ENCODE measurements at regions not wholly inside any gene's neighbourhood (a gene's known extent, or its start where the extent isn't known, plus 50 kb on each side); places are given as distances from the start of the nearest gene placed in this dataset.
"Not testable (repeated sequence)": the region's sequence is repeated elsewhere in the genome, so short reads cannot be mapped to it uniquely, and the experiment has no call there.

DNA sequence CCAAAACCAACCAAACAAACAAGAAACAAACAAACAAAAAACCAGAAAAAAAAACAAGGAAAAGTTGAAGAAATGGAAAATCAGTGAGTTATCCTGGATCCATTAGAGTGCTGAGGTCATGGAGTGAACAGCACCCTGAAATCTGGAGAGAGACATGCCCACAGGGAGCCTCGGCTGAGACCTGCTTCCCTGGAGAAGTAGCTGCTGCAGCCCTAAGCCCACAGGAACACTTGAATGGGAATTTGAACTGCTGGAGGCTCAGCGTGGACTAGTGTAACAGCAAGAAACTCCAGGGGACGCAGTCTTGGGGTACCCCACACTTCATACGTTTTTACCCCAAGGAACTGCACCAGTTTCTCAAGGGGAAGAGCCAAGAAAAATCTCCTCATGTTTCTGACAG, 144.1 kb upstream of the UBE3A start:
- Histone ChIP-seq H3K4me3 (no peak overlapping the region), H3K27ac (no peak overlapping the region), H3K27me3 (no peaks in the 10 kb centered on the region), H3K4me1 (no peaks in the 10 kb centered on the region), H3K36me3 (no peaks in the 10 kb centered on the region), H3K9me3 (peaks cover 9 to 28% of the 10 kb centered on the region in 2 donors)
- intact Hi-C loops (cut with DNase I; ENCODE audit: low total_unique reads): loop anchor here (10.0 kb wide), 1 partner anchor 1902 kb away; no protein-coding TSS in a partner anchor
- no peak for DNase-seq (ENCODE audit: low spot score in 2 of 2)
- TF ChIP-seq, protein P1, sequence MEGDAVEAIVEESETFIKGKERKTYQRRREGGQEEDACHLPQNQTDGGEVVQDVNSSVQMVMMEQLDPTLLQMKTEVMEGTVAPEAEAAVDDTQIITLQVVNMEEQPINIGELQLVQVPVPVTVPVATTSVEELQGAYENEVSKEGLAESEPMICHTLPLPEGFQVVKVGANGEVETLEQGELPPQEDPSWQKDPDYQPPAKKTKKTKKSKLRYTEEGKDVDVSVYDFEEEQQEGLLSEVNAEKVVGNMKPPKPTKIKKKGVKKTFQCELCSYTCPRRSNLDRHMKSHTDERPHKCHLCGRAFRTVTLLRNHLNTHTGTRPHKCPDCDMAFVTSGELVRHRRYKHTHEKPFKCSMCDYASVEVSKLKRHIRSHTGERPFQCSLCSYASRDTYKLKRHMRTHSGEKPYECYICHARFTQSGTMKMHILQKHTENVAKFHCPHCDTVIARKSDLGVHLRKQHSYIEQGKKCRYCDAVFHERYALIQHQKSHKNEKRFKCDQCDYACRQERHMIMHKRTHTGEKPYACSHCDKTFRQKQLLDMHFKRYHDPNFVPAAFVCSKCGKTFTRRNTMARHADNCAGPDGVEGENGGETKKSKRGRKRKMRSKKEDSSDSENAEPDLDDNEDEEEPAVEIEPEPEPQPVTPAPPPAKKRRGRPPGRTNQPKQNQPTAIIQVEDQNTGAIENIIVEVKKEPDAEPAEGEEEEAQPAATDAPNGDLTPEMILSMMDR (IDR thresholded peaks at IDR 0.05): no peak
- TF ChIP-seq POLR2A (IDR thresholded peaks at IDR 0.05): no peak
- no peak for TF ChIP-seq POLR2AphosphoS5 (IDR thresholded peaks at IDR 0.05)

DNA sequence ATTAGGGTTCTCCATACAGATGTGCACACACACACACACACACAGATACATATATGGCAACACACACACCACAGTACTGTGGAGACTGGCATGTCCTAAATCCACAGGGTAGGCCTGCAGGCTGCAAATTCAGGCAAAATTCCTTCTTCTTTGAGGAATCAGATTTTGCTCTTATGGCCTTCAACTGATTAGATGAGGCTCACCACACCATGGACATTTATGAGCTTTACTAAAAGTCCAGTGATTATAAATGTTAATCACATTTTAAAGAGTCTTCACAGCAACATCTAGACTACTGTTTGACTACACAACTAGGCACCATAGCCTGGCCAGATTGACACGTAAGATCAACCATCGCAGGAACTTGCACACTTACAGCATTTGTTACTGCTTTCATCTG, 140.3 kb upstream of the UBE3A start:
- H3K27me3 ChIP-seq: no peaks in the 10 kb centered on the region
- no peaks in the 10 kb centered on the region for H3K4me1 ChIP-seq
- TF ChIP-seq POLR2A (IDR thresholded peaks at IDR 0.05) (no peak), POLR2AphosphoS5 (IDR thresholded peaks at IDR 0.05) (no peak)
- TF ChIP-seq, protein P1 (IDR thresholded peaks at IDR 0.05): no peak
- intact Hi-C loops (cut with DNase I; ENCODE audit: low total_unique reads): no loop called here
- H3K4me3 ChIP-seq: no peak overlapping the region
- H3K36me3 ChIP-seq: no peaks in the 10 kb centered on the region
- no peak overlapping the region for H3K27ac ChIP-seq
- peaks cover 3 to 10% of the 10 kb centered on the region in 2 donors for H3K9me3 ChIP-seq
- no peak for DNase-seq (ENCODE audit: low spot score in 2 of 2)

DNA sequence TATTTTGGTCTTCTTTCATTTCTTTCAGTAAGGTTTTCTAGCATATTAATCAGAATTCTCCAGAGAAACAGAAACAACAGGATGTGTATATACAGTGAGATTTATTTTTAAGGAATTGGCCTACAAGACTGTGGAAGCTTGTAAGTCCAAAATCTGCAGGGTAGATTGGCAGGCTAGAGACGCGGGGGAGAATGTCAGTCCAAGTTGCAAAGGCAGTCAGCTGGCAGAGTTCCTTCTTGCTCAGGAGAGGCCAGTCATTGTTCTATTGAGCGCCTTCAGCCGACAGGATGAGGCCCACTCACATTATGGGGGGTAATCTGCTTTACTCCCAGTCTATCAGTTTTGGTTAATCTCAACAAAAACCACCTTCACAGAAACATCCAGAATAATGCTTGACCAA, 133.4 kb upstream of the UBE3A start:
- no peak for TF ChIP-seq POLR2AphosphoS5 (IDR thresholded peaks at IDR 0.05)
- TF ChIP-seq, protein P1 (IDR thresholded peaks at IDR 0.05): no peak
- Histone ChIP-seq H3K27ac (no peak overlapping the region), H3K4me3 (no peak overlapping the region), H3K36me3 (no peaks in the 10 kb centered on the region), H3K9me3 (no peaks in the 10 kb centered on the region), H3K27me3 (no peaks in the 10 kb centered on the region), H3K4me1 (no peaks in the 10 kb centered on the region)
- intact Hi-C loops (cut with DNase I; ENCODE audit: low total_unique reads): no loop called here
- no peak for DNase-seq (ENCODE audit: low spot score in 2 of 2)

DNA sequence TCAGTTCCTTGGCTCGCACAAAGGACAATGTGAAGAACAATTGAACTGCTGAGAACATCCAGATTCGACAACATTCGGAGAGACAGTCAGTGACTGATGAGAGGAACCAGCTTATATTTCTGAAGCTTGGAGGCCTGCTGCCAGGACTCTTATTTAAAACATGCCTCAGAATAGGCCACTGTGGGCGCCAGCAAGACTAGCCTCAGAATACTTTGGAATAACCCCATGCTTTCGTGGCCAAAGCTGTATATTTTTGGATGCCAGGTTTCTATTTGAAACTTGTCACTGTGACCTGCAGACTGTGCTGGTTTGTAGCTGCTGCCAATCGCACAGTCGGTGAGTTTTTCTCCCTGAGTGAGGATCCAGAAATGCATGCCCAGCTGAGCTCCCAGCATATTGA, 129.9 kb upstream of the UBE3A start:
- no peak for DNase-seq (ENCODE audit: low spot score in 2 of 2)
- no peak for TF ChIP-seq POLR2AphosphoS5 (IDR thresholded peaks at IDR 0.05)
- TF ChIP-seq, protein P1 (IDR thresholded peaks at IDR 0.05): no peak
- TF ChIP-seq POLR2A (IDR thresholded peaks at IDR 0.05): no peak
- Histone ChIP-seq H3K27ac (no peak overlapping the region), H3K9me3 (no peaks in the 10 kb centered on the region), H3K36me3 (no peaks in the 10 kb centered on the region), H3K4me1 (no peaks in the 10 kb centered on the region), H3K27me3 (no peaks in the 10 kb centered on the region), H3K4me3 (no peak overlapping the region)
- intact Hi-C loops (cut with DNase I; ENCODE audit: low total_unique reads): no loop called here

DNA sequence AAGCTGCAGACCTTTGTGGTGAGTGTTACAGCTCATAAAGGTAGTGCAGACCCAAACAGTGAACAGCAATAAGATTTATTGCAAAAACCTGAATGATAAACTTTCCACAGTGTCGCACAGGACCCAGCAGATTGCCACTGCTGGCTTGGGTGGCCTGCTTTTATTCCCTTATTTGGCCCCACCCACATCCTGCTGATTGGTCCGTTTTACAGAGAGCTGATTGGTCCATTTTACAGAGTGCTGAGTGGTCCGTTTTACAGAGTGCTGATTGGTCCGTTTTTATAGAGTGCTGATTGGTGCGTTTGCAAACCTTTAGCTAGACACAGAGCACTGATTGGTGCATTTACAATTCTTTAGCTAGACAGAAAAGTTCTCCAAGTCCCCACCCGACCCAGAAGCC, 127.7 kb upstream of the UBE3A start:
- intact Hi-C loops (cut with DNase I; ENCODE audit: low total_unique reads); H3K36me3 ChIP-seq; H3K4me3 ChIP-seq; H3K9me3 ChIP-seq; DNase-seq (ENCODE audit: low spot score in 2 of 2); H3K27ac ChIP-seq; H3K27me3 ChIP-seq; H3K4me1 ChIP-seq: not testable (repeated sequence)

All from breast epithelium (tissue), 4 donors.